Umbilical cord (tissue), 1 donor: ENCODE measurements at regions not wholly inside any gene's neighbourhood (a gene's known extent, or its start where the extent isn't known, plus 50 kb on each side); places are given as distances from the start of the nearest gene placed in this dataset.
A peak's percentile ranks its signal among the peaks of the same experiment; 100 is the strongest.

Source experiments
- DNase-seq: peaks from one replicate; pipeline ENCODE4 v3.0.0-alpha.2; 2015; ENCODE audit warnings: low spot score

- DNase-seq = peak; percentile 8
Observed at GRCh38 chr15:94749811-94750617, 518.7 kb downstream of the MCTP2 start.

DNA sequence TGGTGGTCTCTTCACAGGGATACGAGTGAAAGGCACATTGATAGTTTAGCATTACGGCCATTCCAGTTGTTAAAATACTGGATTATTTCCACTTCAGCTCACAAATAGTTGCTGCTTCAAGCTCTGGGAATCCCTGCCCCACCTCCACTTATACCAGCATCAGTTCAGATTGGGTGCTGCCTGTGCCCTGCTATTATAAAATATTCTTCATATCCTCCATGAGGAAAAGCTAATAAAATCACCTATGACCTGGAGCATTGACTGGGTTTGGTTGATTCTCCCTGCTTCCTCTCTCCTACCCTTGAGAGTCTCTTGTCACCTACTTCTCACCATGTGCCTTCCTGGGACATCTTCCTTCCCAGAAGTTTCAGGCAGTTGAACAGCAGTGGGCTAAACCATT, 529.0 kb downstream of the MCTP2 start:
- DNase-seq = no peak

DNA sequence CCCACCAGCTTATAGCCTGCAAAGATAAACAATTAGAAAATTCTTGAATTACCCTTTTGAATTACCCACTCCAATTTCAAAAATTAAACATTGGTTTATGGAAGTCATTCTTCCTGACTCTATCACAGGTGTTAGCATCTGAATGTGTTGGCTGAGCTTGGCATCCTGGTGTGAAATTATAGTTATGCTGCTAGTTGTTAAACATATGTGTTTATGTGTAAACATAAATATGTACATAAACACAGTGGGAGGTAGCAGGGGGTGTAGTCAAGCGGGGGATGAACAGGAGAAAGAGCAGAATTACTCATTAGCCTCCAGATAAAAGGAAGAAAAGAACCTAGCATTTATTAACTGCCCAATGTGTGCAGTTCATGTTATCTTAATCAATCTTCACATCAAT, 530.2 kb downstream of the MCTP2 start:
- DNase-seq = no peak

GRCh38 chr15:94769089-94769488, 537.7 kb downstream of the MCTP2 start:
- no peak for DNase-seq

- DNase-seq = no peak
Observed at GRCh38 chr15:94770199-94770598, 538.8 kb downstream of the MCTP2 start.

DNA sequence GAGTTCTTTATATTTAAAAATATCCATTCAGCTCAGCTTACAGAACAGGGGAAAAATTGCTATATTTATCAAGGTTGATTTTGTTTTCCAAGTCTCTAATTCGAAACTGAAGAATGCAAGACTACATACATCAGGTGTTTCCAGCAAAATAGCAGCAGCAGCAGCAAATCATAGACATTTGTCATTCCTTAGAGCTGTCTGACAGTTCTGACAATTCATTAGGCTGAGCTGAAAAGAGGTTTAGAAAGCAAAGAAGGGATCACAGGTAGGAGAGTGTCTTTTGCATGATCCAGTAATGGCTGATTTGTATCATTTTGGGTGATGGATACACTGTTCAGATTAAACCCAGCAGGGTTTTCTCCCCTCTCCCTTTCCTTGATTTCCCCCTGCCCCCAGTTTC, 545.7 kb downstream of the MCTP2 start:
- DNase-seq = no peak

GRCh38 chr15:94778840-94779239, 547.5 kb downstream of the MCTP2 start:
- no peak for DNase-seq

DNA sequence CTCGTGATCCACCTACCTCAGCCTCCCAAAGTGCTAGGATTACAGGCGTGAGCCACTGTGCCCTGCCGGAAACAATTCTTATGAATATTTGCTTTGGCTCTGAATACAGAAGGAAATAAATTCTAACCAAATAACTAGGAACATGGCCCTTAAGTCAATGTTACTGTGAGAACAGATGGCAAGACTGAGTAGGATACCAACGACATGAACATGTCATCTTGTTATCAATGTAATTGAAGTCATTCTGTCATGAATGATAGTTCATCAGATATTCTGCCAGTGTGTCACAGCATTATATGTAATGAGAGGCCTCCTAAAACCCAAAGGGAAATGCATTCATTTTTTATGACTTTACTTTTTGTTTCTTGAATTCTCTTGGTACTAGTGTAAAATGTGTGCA, 548.8 kb downstream of the MCTP2 start:
- no peak for DNase-seq

- DNase-seq = no peak
Observed at GRCh38 chr15:94785091-94785490, 553.7 kb downstream of the MCTP2 start.

DNA sequence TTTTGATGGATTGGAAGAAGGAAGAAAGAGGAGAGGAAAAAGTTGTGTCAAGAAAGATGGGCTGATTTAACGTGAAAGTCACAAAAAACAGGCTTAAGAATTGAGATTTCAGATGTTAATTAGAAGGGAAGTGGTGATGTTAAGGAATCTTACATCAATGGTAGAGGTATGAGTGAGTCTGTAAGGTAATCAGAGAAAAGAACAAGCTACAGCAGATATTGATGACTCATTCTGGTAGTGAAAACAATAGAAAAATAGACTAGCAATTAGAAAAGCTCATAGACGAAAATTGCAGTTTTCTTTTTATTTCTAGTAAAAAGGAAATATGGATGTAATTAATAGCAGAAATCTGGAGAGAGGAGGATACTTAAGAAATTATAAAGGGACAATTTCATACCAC, 559.6 kb downstream of the MCTP2 start:
- DNase-seq = no peak

DNA sequence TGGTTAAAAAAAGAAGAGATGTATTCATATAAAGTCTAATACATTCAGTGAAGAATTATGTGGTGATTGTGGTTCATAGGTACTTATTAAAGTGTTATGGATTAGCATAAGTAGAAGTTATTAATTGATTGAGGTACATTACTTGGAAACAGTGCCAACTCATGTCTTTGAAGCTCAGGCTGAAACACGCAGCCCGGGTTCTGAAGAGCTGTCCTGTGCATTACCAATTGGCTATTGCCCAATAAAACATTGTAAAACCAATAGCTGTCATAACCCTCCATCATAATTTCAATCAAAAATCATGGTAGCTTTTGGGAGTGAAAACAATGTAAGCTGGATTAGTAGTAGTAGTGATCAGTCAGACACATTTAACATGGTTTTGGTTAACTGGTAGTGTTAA, 560.1 kb downstream of the MCTP2 start:
- no peak for DNase-seq

GRCh38 chr15:94792196-94792595, 560.8 kb downstream of the MCTP2 start:
- DNase-seq = no peak

GRCh38 chr15:94793207-94793606, 561.8 kb downstream of the MCTP2 start:
- DNase-seq = no peak

DNA sequence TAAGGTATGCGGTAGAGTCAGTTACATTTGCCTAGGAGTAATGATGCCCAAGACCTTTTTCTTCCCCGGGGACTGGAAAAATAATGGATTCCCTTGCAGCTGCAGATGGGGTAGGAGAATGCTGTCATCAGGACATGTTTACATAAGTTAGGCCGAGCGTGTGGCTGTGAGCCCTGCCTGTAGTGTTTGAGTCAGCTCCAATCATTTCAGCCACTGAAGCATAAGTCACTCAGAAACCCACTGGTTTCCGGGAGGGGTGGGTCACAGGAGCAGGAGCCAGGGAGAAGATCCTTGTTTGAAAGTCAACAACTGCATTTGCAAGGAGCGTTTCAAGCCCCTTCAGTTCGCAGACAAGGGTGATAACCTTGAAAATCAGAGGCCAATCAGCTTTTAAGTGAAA, 562.3 kb downstream of the MCTP2 start:
- no peak for DNase-seq

- no peak for DNase-seq
Observed at GRCh38 chr15:94804613-94805012, 573.3 kb downstream of the MCTP2 start.

DNA sequence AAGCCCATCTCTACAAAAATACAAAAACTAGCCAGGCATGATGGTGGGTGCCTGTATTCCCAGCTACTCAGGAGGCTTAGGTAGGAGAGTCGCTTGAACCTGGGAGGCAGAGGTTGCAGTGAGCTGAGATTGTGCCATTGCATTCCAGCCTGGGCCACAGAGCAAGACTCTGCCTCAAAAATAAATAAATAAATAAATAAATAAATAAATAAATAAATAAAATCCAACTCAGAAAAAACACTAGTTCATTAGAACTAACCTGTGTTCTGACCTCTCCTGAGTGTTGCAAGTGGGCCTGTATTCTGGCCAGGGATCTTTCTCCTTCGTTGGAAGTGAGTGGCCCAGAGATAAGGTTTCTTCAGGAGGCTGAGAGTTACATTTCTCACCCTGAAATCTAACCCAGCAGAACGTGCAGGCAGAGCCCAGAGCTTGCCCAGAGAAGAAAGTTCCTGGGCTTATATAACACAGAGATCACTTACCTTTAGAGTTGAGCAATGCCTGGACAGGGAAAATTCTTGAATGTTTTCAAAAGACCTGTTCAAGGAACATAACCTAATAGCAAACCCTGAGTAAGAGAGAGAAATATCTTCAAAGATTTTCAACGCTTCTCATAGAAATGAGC, 583.9 kb downstream of the MCTP2 start:
- no peak for DNase-seq

GRCh38 chr15:94815914-94816313, 584.6 kb downstream of the MCTP2 start:
- DNase-seq = no peak

DNA sequence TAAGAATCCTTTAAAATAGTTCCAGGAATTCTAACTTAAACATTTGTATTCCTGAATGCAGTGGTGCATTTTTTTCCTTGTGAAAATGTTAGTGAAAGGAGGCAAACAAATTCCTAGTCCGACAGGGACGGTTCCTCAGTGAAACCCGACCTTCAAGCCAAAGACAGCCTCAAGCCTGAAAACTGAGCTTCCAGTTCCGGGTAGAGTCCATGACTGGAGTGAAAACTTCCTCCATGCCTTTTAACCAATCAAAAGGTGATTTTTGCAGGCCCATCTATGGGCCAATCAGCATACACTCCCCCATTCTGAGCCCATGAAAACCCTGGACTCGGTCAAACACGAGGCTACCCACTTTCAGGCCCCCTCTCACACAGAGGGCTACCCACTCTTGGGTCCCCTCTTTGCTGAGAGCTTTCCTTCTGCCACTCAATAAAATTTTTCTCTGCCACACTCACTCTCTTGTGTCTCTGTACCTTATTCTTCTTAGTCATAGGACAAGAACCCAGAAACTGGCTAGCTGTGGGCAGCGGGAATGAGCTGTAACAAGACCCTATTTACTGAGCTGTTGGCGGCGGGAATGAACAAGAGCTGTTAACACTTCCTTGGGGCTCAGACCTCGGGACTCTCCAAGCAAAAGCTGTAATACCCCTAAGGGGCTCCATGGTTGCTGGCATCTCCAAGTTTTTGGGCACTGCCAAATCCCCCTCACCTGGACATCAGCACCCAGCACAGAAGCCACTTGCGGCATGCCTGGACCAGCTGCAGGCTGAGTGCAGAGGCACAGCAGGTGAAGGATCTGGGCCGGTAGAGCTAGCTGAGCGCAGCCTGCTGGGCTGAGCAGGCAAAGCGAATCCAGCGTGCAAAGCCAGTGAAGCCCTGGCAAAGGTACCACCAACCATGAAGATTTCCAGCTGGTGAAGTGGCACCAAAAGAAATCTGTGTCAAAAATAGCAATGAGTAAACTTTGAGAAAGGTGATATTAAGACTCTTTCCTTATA, 598.8 kb downstream of the MCTP2 start:
- no peak for DNase-seq

DNA sequence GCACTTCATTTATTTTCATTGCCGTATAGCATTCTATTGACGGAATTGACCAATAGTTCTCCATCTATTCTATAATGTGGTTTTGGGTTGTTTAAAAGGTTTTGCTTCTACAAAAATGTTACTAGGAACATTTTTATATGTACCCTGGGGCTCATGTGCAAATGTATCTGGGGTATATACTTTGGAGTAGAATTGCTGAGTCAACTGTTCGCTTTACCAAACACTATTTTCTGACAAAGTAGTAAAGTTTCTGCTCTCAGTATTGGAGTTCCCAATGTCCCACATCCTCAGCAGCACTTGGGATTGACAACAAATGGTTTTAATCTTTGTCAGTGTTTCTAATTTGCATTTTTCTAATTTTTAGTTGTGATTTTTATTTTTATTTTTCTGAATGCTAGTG, 602.6 kb downstream of the MCTP2 start:
- no peak for DNase-seq

DNA sequence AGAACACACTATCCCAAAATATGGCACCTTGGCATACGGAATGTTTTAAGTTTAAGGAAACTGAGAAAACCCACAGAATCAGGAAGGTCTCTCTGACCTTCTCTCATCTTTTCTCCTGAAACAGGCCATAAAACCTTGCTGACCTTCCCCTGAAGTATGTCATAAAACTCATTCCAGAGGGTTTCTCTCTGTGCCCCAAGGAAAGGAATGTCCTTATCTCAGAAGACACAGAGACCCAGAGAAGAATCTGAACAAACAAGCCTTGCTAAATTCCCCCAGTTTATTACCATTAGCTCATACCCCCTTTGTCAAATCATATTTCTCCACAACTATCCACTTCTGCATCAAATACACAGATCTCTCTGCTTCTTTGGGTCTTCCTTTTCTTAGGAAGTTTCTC, 603.1 kb downstream of the MCTP2 start:
- peak; percentile 39 for DNase-seq

GRCh38 chr15:94838281-94838680, 606.9 kb downstream of the MCTP2 start:
- DNase-seq = no peak
